ENCODE measurements at regions not wholly inside any gene's neighbourhood (a gene's known extent, or its start where the extent isn't known, plus 50 kb on each side); places are given as distances from the start of the nearest gene placed in this dataset.

GRCh38 chr18:24949908-24950307 is 402.1 kb downstream of the ZNF521 start:
- DNase-seq = no peak

- no peak for DNase-seq
These were observed 397.6 kb downstream of the ZNF521 start for GRCh38 chr18:24954341-24954740.

GRCh38 chr18:24958001-24958400 is 394.0 kb downstream of the ZNF521 start:
- no peak for DNase-seq

- DNase-seq = no peak
These were observed 392.9 kb downstream of the ZNF521 start for GRCh38 chr18:24959051-24959476.

- DNase-seq = no peak
These were observed 387.8 kb downstream of the ZNF521 start for GRCh38 chr18:24964216-24964615.

GRCh38 chr18:24968238-24968775 is 383.7 kb downstream of the ZNF521 start:
- DNase-seq = no peak

- DNase-seq = no peak
These were observed 379.4 kb downstream of the ZNF521 start for GRCh38 chr18:24972577-24972976.

- no peak for DNase-seq
These were observed 377.5 kb downstream of the ZNF521 start for GRCh38 chr18:24974431-24974830.

GRCh38 chr18:24975496-24976372 is 376.2 kb downstream of the ZNF521 start:
- DNase-seq = no peak

GRCh38 chr18:24976502-24976901 is 375.5 kb downstream of the ZNF521 start:
- DNase-seq = no peak

GRCh38 chr18:24979235-24979634 is 372.7 kb downstream of the ZNF521 start:
- DNase-seq = no peak

- DNase-seq = no peak
These were observed 369.1 kb downstream of the ZNF521 start for GRCh38 chr18:24982831-24983230.

GRCh38 chr18:24983566-24984139 is 368.3 kb downstream of the ZNF521 start:
- no peak for DNase-seq

GRCh38 chr18:24985586-24985985 is 366.4 kb downstream of the ZNF521 start:
- DNase-seq = no peak

- DNase-seq = no peak
These were observed 365.2 kb downstream of the ZNF521 start for GRCh38 chr18:24986666-24987302.

- DNase-seq = no peak
These were observed 364.4 kb downstream of the ZNF521 start for GRCh38 chr18:24987303-24988252.

- no peak for DNase-seq
These were observed 363.6 kb downstream of the ZNF521 start for GRCh38 chr18:24988253-24988840.

GRCh38 chr18:24989760-24990593 is 362.0 kb downstream of the ZNF521 start:
- DNase-seq = no peak

GRCh38 chr18:24990671-24991134 is 361.3 kb downstream of the ZNF521 start:
- DNase-seq = no peak

GRCh38 chr18:24991141-24992060 is 360.6 kb downstream of the ZNF521 start:
- DNase-seq = no peak

Data from activated CD4-positive, alpha-beta T cell treated with anti-CD3 and anti-CD28 coated beads for 48 hours (primary cell).